Right lobe of liver (tissue), 4 donors: ENCODE measurements at regions not wholly inside any gene's neighbourhood (a gene's known extent, or its start where the extent isn't known, plus 50 kb on each side); places are given as distances from the start of the nearest gene placed in this dataset.

ENCODE experiments used
- POLR2A ChIP-seq: fragments of 450-650 bp; IDR thresholded peaks from one replicate; pipeline ENCODE4 v1.6.1; 2017; ENCODE audit warnings: antibody characterized with exemption, mild to moderate bottlenecking
- TF ChIP-seq, protein P1 (sequence below), 4 donors: fragments of 200-600 bp in 3 of 4; fragments of 450-650 bp in 1 of 4; IDR thresholded peaks; one replicate each; pipeline versions ENCODE4 v1.5.1 to v1.8.0; 2016 to 2022; ENCODE audit warnings: antibody characterized with exemption in 4 of 4, mild to moderate bottlenecking in 2 of 4
- donor health status: DM: no; HTN: no; CAD: no.
- donor health status: DM: no; HTN: no; CAD: no.
- donor health status: DM: no; HTN: yes; CAD: no.

DNA sequence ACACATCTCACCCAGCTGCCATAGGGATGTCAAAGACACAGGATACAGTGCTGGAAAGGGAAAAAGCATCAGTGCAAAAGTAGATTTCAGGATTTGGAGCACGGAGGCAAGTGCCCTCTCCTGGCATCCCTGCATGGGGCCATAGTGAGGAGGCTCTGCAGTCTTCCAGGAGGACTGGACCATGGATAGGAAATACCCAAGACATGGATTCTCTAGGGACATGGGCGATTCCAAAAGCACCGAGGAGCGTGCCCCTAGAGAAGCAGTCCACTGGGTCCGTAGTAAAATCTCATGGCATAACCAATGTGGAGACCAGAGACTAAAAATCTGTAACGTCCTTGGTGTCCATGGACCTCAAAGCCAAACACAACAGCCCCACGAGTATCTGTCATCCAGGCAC lies 818.2 kb downstream of the KCNJ18 start:
- TF ChIP-seq, protein P1, sequence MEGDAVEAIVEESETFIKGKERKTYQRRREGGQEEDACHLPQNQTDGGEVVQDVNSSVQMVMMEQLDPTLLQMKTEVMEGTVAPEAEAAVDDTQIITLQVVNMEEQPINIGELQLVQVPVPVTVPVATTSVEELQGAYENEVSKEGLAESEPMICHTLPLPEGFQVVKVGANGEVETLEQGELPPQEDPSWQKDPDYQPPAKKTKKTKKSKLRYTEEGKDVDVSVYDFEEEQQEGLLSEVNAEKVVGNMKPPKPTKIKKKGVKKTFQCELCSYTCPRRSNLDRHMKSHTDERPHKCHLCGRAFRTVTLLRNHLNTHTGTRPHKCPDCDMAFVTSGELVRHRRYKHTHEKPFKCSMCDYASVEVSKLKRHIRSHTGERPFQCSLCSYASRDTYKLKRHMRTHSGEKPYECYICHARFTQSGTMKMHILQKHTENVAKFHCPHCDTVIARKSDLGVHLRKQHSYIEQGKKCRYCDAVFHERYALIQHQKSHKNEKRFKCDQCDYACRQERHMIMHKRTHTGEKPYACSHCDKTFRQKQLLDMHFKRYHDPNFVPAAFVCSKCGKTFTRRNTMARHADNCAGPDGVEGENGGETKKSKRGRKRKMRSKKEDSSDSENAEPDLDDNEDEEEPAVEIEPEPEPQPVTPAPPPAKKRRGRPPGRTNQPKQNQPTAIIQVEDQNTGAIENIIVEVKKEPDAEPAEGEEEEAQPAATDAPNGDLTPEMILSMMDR (IDR thresholded peaks at IDR 0.05), result no peak
- TF ChIP-seq POLR2A, result no peak
